B cell (primary cell): ENCODE measurements at regions not wholly inside any gene's neighbourhood (a gene's known extent, or its start where the extent isn't known, plus 50 kb on each side); places are given as distances from the start of the nearest gene placed in this dataset.

Experiments used
- ATAC-seq: fragments of 200-7000 bp; cut with Tn5 transposase; one replicate; pipeline ENCODE4 v1.10.0; 2021; ENCODE audit warnings: low read depth, mild to moderate bottlenecking, moderate number of reproducible peaks, moderate library complexity
- CTCF ChIA-PET: fragments of 350-600 bp; sonication (Branson Sonifier 250); formaldehyde crosslinking; loops from one replicate; lab custom pipeline; 2021; ENCODE audit warnings: antibody characterized with exemption, inconsistent platforms; lab: Charles Lee
- POLR2A ChIA-PET: fragments of 350-600 bp; sonication (Branson Sonifier 250); formaldehyde crosslinking; loops from one replicate; lab custom pipeline; 2021; ENCODE audit warnings: antibody characterized with exemption; lab: Charles Lee
- DNase-seq: peaks from one replicate; pipeline ENCODE4 v3.0.0; 2013
- H2AFZ ChIP-seq: 2 replicates; pipeline ENCODE4 v1.6.1; 2012; ENCODE audit warnings: mild to moderate bottlenecking, low read depth, low read length; ENCODE audit not compliant: insufficient read depth, poor library complexity, severe bottlenecking
- H3K27ac ChIP-seq, 2 donors: 1 replicate in 1 of 2; 2 replicates in 1 of 2; pipeline ENCODE4 v1.5.1; 2012 to 2013; ENCODE audit warnings: low read length in 2 of 2, mild to moderate bottlenecking in 2 of 2, moderate library complexity in 1 of 2
- H3K27me3 ChIP-seq, 4 experiments: fragments of 200-600 bp in 1 of 4; sonication (generic) in 1 of 4; replicated peaks in 1 of 4; 1 replicate in 2 of 4; 2 replicates in 2 of 4; pipeline versions ENCODE4 v1.6.1 to v1.7.0; 2013 to 2016; ENCODE audit warnings: low read length in 3 of 4, mild to moderate bottlenecking in 2 of 4, mixed read lengths in 1 of 4, moderate library complexity in 1 of 4; ENCODE audit not compliant: insufficient read depth in 4 of 4, control insufficient read depth in 3 of 4; ENCODE audit errors: control extremely low read depth in 1 of 4
- H3K36me3 ChIP-seq, 2 experiments: replicated peaks in 1 of 2; 1 replicate in 1 of 2; 2 replicates in 1 of 2; pipeline versions ENCODE4 v1.6.1 to v1.7.1; 2013; ENCODE audit warnings: low read length in 1 of 2; ENCODE audit not compliant: insufficient read depth in 2 of 2, control insufficient read depth in 1 of 2; ENCODE audit errors: control extremely low read depth in 1 of 2, extremely low read depth in 1 of 2
- H3K4me1 ChIP-seq, 2 donors: fragments of 200-600 bp in 1 of 2; sonication (generic) in 1 of 2; 1 replicate in 1 of 2; 2 replicates in 1 of 2; pipeline versions ENCODE4 v1.5.1 to v1.6.1; 2013 to 2017; ENCODE audit warnings: low read length in 2 of 2; ENCODE audit not compliant: control insufficient read depth in 2 of 2, insufficient read depth in 2 of 2
- H3K4me2 ChIP-seq: replicated peaks from 2 replicates; pipeline ENCODE3; 2012; ENCODE audit warnings: mild to moderate bottlenecking, low read depth, low read length; ENCODE audit not compliant: poor library complexity, severe bottlenecking
- H3K4me3 ChIP-seq, 5 experiments: fragments of 200-600 bp in 1 of 5; sonication (generic) in 1 of 5; 1 replicate in 3 of 5; 2 replicates in 2 of 5; pipeline versions ENCODE4 v1.5.1 to v1.7.0; 2011 to 2016; ENCODE audit warnings: low read length in 4 of 5, mild to moderate bottlenecking in 4 of 5, low read depth in 2 of 5, control low read depth in 1 of 5, moderate library complexity in 1 of 5; ENCODE audit not compliant: insufficient read depth in 1 of 5; ENCODE audit errors: control extremely low read depth in 1 of 5, extremely low read depth in 1 of 5
- H3K79me2 ChIP-seq: fragments of 200-600 bp; sonication (generic); one replicate; pipeline ENCODE4 v1.6.0; 2016; ENCODE audit warnings: low read length; ENCODE audit not compliant: control insufficient read depth, insufficient read depth
- H3K9ac ChIP-seq: fragments of 200-600 bp; sonication (generic); 2 replicates; pipeline ENCODE4 v1.6.1; 2017; ENCODE audit warnings: mild to moderate bottlenecking, low read length, moderate library complexity
- H3K9me3 ChIP-seq, 3 donors: one replicate each; pipeline versions ENCODE4 v1.6.1 to v1.7.1; 2013; ENCODE audit warnings: low read length in 2 of 3; ENCODE audit not compliant: control insufficient read depth in 2 of 3, insufficient read depth in 1 of 3; ENCODE audit errors: control extremely low read depth in 1 of 3
- H4K20me1 ChIP-seq: 2 replicates; pipeline ENCODE4 v1.6.0; 2012; ENCODE audit warnings: mild to moderate bottlenecking, low read length; ENCODE audit not compliant: insufficient read depth, control insufficient read depth, poor library complexity, severe bottlenecking
- H3K27ac Mint-ChIP-seq: one replicate; pipeline ENCODE4 v1.8.0; 2021; ENCODE audit warnings: mixed read lengths
- H3K27me3 Mint-ChIP-seq: one replicate; pipeline ENCODE4 v1.8.0; 2021; ENCODE audit warnings: mixed read lengths
- H3K4me1 Mint-ChIP-seq: one replicate; pipeline ENCODE4 v1.8.0; 2021; ENCODE audit warnings: mixed read lengths
- H3K4me3 Mint-ChIP-seq: one replicate; pipeline ENCODE4 v1.8.0; 2021; ENCODE audit warnings: mixed read lengths
- H3K9me3 Mint-ChIP-seq: one replicate; pipeline ENCODE4 v1.8.0; 2022; ENCODE audit warnings: mixed read lengths; ENCODE audit not compliant: insufficient read depth
- CTCF ChIP-seq: fragments of 200-600 bp; IDR thresholded peaks from one replicate; pipeline ENCODE4 v1.8.0; 2022; ENCODE audit warnings: antibody characterized with exemption, mild to moderate bottlenecking
- EZH2 ChIP-seq: IDR thresholded peaks from 2 replicates; pipeline ENCODE4 v1.6.1; 2012; ENCODE audit warnings: borderline replicate concordance, low read depth, mild to moderate bottlenecking, moderate library complexity, low read length; ENCODE audit not compliant: insufficient read depth, poor library complexity, severe bottlenecking
- WGBS: methylation state at CpG from one replicate; pipeline ENCODE4 v1.1.5; 2013; ENCODE audit warnings: missing lambda C conversion rate; ENCODE audit not compliant: insufficient coverage; 5-methylcytosine and 5-hydroxymethylcytosine counted together
- intact Hi-C: fragments of 100-400 bp; cut with micrococcal nuclease; formaldehyde crosslinking; loops from one replicate; pipeline ENCODE4 v1.10.0; 2022

DNA sequence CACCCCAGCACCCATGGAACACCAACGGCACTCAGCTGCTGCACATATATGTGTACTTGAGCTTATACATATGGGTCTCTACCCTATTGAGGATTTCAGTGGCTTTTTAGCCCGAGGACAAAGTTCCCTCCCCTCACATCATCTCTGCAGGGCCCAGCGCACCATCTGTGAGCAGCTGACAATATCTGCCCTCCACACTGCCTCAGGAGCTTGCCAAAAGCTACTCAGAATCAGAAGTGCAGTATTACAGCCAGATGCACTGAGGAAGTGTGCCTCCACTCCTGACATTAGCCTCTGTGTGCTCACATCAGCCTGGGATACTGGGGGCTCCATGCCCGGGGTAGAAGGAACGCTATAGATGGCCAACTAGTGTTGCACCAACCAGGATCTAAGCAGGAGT lies 903.9 kb downstream of the UQCRFS1 start:
- ATAC-seq (no peak), DNase-seq (no peak)
- Histone ChIP-seq H3K27ac (no peak overlapping the region), H3K4me3 (no peak overlapping the region), H2AFZ (no peak overlapping the region), H3K9ac (no peak overlapping the region), H3K36me3 (no peaks in the 10 kb centered on the region), H3K4me2 (no peak overlapping the region), H3K27me3 (no peaks in the 10 kb centered on the region), H3K79me2 (no peaks in the 10 kb centered on the region), H4K20me1 (no peaks in the 10 kb centered on the region), H3K4me1 (no peaks in the 10 kb centered on the region), H3K9me3 (peaks cover 0 to 7% (median 0%) of the 10 kb centered on the region in 3 donors)
- ChIA-PET POLR2A (no interaction called here), CTCF (no interaction called here)
- intact Hi-C loops: no loop called here
- no peak for TF ChIP-seq EZH2
- TF ChIP-seq CTCF: no peak
- Mint-ChIP-seq H3K27me3 (no peaks in the 10 kb centered on the region), H3K4me1 (no peaks in the 10 kb centered on the region), H3K9me3 (peaks cover 5% of the 10 kb centered on the region), H3K4me3 (no peak overlapping the region), H3K27ac (no peak overlapping the region)
- WGBS: 79% methylated on average over 4 of the region's 5 CpGs

- ChIA-PET POLR2A (no interaction called here), CTCF (no interaction called here)
- no peak overlapping the region for H2AFZ ChIP-seq
- no peaks in the 10 kb centered on the region for H3K36me3 ChIP-seq
- H3K79me2 ChIP-seq: no peaks in the 10 kb centered on the region
- no peaks in the 10 kb centered on the region for H3K27me3 ChIP-seq
- H3K9ac ChIP-seq: no peak overlapping the region
- no peaks in the 10 kb centered on the region for H3K4me1 Mint-ChIP-seq
- H3K27ac ChIP-seq: no peak overlapping the region
- no peak overlapping the region for H3K4me3 Mint-ChIP-seq
- no peaks in the 10 kb centered on the region for H3K4me1 ChIP-seq
- no peaks in the 10 kb centered on the region for H3K27me3 Mint-ChIP-seq
- no peak for DNase-seq
- peaks cover 0 to 11% (median 0%) of the 10 kb centered on the region in 3 donors for H3K9me3 ChIP-seq
- intact Hi-C loops: no loop called here
- H3K27ac Mint-ChIP-seq: no peak overlapping the region
- WGBS: no CpG with 5 or more reads among the region's 1 CpG
- peaks cover 5% of the 10 kb centered on the region for H3K9me3 Mint-ChIP-seq
- no peak for TF ChIP-seq EZH2
- TF ChIP-seq CTCF: no peak
- no peak overlapping the region for H3K4me3 ChIP-seq
- H3K4me2 ChIP-seq: no peak overlapping the region
- no peak for ATAC-seq
- H4K20me1 ChIP-seq: no peaks in the 10 kb centered on the region
These were observed 905.0 kb downstream of the UQCRFS1 start for GRCh38 chr19:28307963-28308362.
